ENCODE measurements at regions not wholly inside any gene's neighbourhood (a gene's known extent, or its start where the extent isn't known, plus 50 kb on each side); places are given as distances from the start of the nearest gene placed in this dataset.
"Not testable (repeated sequence)": the region's sequence is repeated elsewhere in the genome, so short reads cannot be mapped to it uniquely, and the experiment has no call there.

GRCh38 chr1:199079994-199080393 is 441.2 kb downstream of the PTPRC start:
- H3K9me3 ChIP-seq (ENCODE audit: control insufficient read depth in 2 of 2, low read length in 2 of 2): no peaks in the 10 kb centered on the region
- no peaks in the 10 kb centered on the region for H3K4me1 ChIP-seq (ENCODE audit: control insufficient read depth in 2 of 2, insufficient read depth in 2 of 2, low read length in 2 of 2)
- H3K36me3 ChIP-seq (ENCODE audit: control insufficient read depth in 2 of 2, insufficient read depth in 2 of 2, low read length in 2 of 2): no peaks in the 10 kb centered on the region
- no peak overlapping the region for H3K9ac ChIP-seq (ENCODE audit: low read depth in 1 of 2, low read length in 2 of 2)
- H3K4me3 ChIP-seq (ENCODE audit: low read length in 2 of 2): no peak overlapping the region
- H3K27me3 ChIP-seq (ENCODE audit: control insufficient read depth in 2 of 2, insufficient read depth in 2 of 2, low read length in 2 of 2): no peaks in the 10 kb centered on the region
- no peak overlapping the region for H3K27ac ChIP-seq (ENCODE audit: low read depth in 2 of 2, low read length in 2 of 2)

GRCh38 chr1:199081739-199082138 is 442.9 kb downstream of the PTPRC start:
- H3K36me3 ChIP-seq (ENCODE audit: control insufficient read depth in 2 of 2, insufficient read depth in 2 of 2, low read length in 2 of 2): no peaks in the 10 kb centered on the region
- H3K9me3 ChIP-seq (ENCODE audit: control insufficient read depth in 2 of 2, low read length in 2 of 2): no peaks in the 10 kb centered on the region
- no peak overlapping the region for H3K27ac ChIP-seq (ENCODE audit: low read depth in 2 of 2, low read length in 2 of 2)
- H3K4me1 ChIP-seq (ENCODE audit: control insufficient read depth in 2 of 2, insufficient read depth in 2 of 2, low read length in 2 of 2): no peaks in the 10 kb centered on the region
- no peaks in the 10 kb centered on the region for H3K27me3 ChIP-seq (ENCODE audit: control insufficient read depth in 2 of 2, insufficient read depth in 2 of 2, low read length in 2 of 2)
- no peak overlapping the region for H3K9ac ChIP-seq (ENCODE audit: low read depth in 1 of 2, low read length in 2 of 2)
- H3K4me3 ChIP-seq (ENCODE audit: low read length in 2 of 2): no peak overlapping the region

DNA sequence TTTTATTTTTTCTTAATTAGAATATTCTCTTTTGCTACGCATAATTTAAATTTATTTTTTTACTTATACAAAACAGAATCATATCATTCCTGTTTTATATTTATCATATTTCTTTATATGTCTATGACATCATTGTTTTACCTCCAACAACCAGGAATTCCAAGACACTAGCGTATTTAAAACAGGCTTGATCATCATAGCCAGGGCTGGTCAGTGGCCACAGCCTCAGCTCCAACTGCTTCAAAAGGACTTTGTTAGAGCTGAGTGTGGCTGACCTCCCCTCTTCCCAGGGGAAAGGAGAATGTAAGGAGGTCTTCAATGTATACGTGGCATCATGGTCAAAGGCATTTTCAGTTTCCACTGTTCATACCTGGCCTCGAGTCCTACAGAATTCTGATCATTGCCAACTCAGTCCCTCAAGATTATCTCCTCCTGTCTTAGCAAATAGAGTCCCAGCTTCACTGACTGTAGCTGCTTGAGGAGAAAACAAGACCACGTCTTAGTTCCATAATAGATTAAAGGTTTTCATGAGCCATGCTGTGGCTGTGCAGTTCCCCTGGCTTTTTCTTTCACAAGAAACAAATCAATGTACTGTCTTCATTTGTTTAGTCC is 444.0 kb downstream of the PTPRC start:
- H3K36me3 ChIP-seq (ENCODE audit: control insufficient read depth in 2 of 2, insufficient read depth in 2 of 2, low read length in 2 of 2): no peaks in the 10 kb centered on the region
- H3K4me1 ChIP-seq (ENCODE audit: control insufficient read depth in 2 of 2, insufficient read depth in 2 of 2, low read length in 2 of 2): no peaks in the 10 kb centered on the region
- no peak overlapping the region for H3K27ac ChIP-seq (ENCODE audit: low read depth in 2 of 2, low read length in 2 of 2)
- no peaks in the 10 kb centered on the region for H3K9me3 ChIP-seq (ENCODE audit: control insufficient read depth in 2 of 2, low read length in 2 of 2)
- H3K27me3 ChIP-seq (ENCODE audit: control insufficient read depth in 2 of 2, insufficient read depth in 2 of 2, low read length in 2 of 2): no peaks in the 10 kb centered on the region
- no peak overlapping the region for H3K4me3 ChIP-seq (ENCODE audit: low read length in 2 of 2)
- no peak overlapping the region for H3K9ac ChIP-seq (ENCODE audit: low read depth in 1 of 2, low read length in 2 of 2)

DNA sequence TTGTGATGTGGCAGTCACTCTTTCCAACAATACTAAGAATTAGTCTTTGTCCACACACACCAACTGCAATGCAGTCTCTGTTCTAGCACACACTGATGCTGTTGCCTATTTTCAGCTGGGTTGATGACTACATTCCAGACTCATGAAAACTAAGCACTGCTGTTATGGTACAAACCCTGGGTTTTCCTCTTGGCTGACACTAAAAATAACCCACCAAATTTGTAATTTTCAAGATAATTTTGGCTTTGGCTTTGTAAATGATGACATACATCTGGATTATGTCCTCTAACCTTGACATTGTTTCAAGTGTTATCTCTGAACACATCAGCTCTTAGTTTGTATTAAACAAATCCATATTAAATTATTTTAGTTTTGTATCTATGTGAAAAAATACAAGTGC is 444.8 kb downstream of the PTPRC start:
- no peaks in the 10 kb centered on the region for H3K4me1 ChIP-seq (ENCODE audit: control insufficient read depth in 2 of 2, insufficient read depth in 2 of 2, low read length in 2 of 2)
- no peaks in the 10 kb centered on the region for H3K36me3 ChIP-seq (ENCODE audit: control insufficient read depth in 2 of 2, insufficient read depth in 2 of 2, low read length in 2 of 2)
- H3K9ac ChIP-seq (ENCODE audit: low read depth in 1 of 2, low read length in 2 of 2): no peak overlapping the region
- H3K27me3 ChIP-seq (ENCODE audit: control insufficient read depth in 2 of 2, insufficient read depth in 2 of 2, low read length in 2 of 2): no peaks in the 10 kb centered on the region
- H3K9me3 ChIP-seq (ENCODE audit: control insufficient read depth in 2 of 2, low read length in 2 of 2): no peaks in the 10 kb centered on the region
- no peak overlapping the region for H3K27ac ChIP-seq (ENCODE audit: low read depth in 2 of 2, low read length in 2 of 2)
- no peak overlapping the region for H3K4me3 ChIP-seq (ENCODE audit: low read length in 2 of 2)

GRCh38 chr1:199084293-199084692 is 445.5 kb downstream of the PTPRC start:
- Histone ChIP-seq H3K27me3 (ENCODE audit: control insufficient read depth in 2 of 2, insufficient read depth in 2 of 2, low read length in 2 of 2) (no peaks in the 10 kb centered on the region), H3K4me1 (ENCODE audit: control insufficient read depth in 2 of 2, insufficient read depth in 2 of 2, low read length in 2 of 2) (no peaks in the 10 kb centered on the region), H3K9ac (ENCODE audit: low read depth in 1 of 2, low read length in 2 of 2) (no peak overlapping the region), H3K36me3 (ENCODE audit: control insufficient read depth in 2 of 2, insufficient read depth in 2 of 2, low read length in 2 of 2) (no peaks in the 10 kb centered on the region), H3K9me3 (ENCODE audit: control insufficient read depth in 2 of 2, low read length in 2 of 2) (no peaks in the 10 kb centered on the region), H3K4me3 (ENCODE audit: low read length in 2 of 2) (no peak overlapping the region), H3K27ac (ENCODE audit: low read depth in 2 of 2, low read length in 2 of 2) (no peak overlapping the region)

- Histone ChIP-seq H3K9me3 (ENCODE audit: control insufficient read depth in 2 of 2, low read length in 2 of 2) (no peaks in the 10 kb centered on the region), H3K4me3 (ENCODE audit: low read length in 2 of 2) (no peak overlapping the region), H3K36me3 (ENCODE audit: control insufficient read depth in 2 of 2, insufficient read depth in 2 of 2, low read length in 2 of 2) (no peaks in the 10 kb centered on the region), H3K9ac (ENCODE audit: low read depth in 1 of 2, low read length in 2 of 2) (no peak overlapping the region), H3K27ac (ENCODE audit: low read depth in 2 of 2, low read length in 2 of 2) (no peak overlapping the region), H3K4me1 (ENCODE audit: control insufficient read depth in 2 of 2, insufficient read depth in 2 of 2, low read length in 2 of 2) (no peaks in the 10 kb centered on the region), H3K27me3 (ENCODE audit: control insufficient read depth in 2 of 2, insufficient read depth in 2 of 2, low read length in 2 of 2) (no peaks in the 10 kb centered on the region)
Measured at GRCh38 chr1:199085903-199086302, 447.1 kb downstream of the PTPRC start.

DNA sequence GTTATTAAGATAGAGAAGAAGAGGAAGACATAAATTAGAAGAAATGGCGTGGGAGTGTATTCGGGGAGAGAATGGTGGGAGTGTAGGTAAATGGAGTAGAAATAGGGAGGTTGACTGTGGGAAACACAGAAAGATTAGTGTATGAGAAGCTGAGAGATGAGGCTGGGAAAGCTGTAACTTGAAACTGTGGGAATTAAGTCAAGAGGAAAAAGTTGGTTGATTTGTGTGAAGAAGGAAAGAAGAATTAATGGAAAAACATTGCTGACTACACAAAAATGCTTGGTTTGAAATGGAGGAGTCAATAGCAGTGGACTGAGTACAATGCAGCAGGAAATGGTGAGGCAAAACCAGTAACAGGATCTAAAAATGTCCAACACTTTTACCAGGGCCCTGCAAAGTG is 448.3 kb downstream of the PTPRC start:
- H3K36me3 ChIP-seq (ENCODE audit: control insufficient read depth in 2 of 2, insufficient read depth in 2 of 2, low read length in 2 of 2): no peaks in the 10 kb centered on the region
- no peak overlapping the region for H3K27ac ChIP-seq (ENCODE audit: low read depth in 2 of 2, low read length in 2 of 2)
- H3K27me3 ChIP-seq (ENCODE audit: control insufficient read depth in 2 of 2, insufficient read depth in 2 of 2, low read length in 2 of 2): no peaks in the 10 kb centered on the region
- H3K9me3 ChIP-seq (ENCODE audit: control insufficient read depth in 2 of 2, low read length in 2 of 2): no peaks in the 10 kb centered on the region
- no peak overlapping the region for H3K9ac ChIP-seq (ENCODE audit: low read depth in 1 of 2, low read length in 2 of 2)
- H3K4me3 ChIP-seq (ENCODE audit: low read length in 2 of 2): no peak overlapping the region
- H3K4me1 ChIP-seq (ENCODE audit: control insufficient read depth in 2 of 2, insufficient read depth in 2 of 2, low read length in 2 of 2): no peaks in the 10 kb centered on the region

DNA sequence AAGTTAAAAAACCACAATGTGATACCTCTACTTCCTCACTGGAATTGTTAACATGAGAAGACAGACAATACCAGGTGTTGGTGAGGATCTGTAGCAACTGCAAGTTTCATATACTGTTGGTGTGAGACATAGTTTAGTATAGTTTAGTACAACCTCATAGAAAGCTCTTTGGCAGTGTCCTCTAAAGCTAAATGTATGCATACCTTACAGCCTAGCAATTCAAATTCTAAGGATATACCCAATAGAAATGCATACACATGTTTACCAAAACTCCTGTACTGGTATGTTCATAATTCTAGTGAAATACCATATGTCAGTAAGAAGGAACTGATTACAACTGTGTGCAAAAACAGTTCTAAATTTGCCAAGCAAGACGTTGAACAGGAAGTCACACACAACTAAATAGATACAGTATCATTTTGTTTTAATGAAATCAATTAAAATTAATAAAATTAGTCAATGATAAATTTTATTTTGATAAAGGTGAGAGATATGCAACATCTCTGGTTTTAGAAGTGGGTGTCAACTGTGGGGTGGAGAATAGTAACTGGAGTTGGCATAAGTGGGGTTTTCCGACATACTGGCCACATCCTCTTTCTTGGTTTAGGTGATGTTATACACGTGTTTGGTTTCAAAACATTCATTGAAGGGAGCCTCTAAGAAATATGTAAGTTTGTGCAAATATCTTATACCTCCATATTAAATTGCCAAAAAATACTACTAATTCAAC is 450.7 kb downstream of the PTPRC start:
- Histone ChIP-seq H3K4me1 (ENCODE audit: control insufficient read depth in 2 of 2, insufficient read depth in 2 of 2, low read length in 2 of 2) (no peaks in the 10 kb centered on the region), H3K36me3 (ENCODE audit: control insufficient read depth in 2 of 2, insufficient read depth in 2 of 2, low read length in 2 of 2) (no peaks in the 10 kb centered on the region), H3K9ac (ENCODE audit: low read depth in 1 of 2, low read length in 2 of 2) (no peak overlapping the region), H3K27me3 (ENCODE audit: control insufficient read depth in 2 of 2, insufficient read depth in 2 of 2, low read length in 2 of 2) (no peaks in the 10 kb centered on the region), H3K4me3 (ENCODE audit: low read length in 2 of 2) (no peak overlapping the region), H3K27ac (ENCODE audit: low read depth in 2 of 2, low read length in 2 of 2) (no peak overlapping the region), H3K9me3 (ENCODE audit: control insufficient read depth in 2 of 2, low read length in 2 of 2) (no peaks in the 10 kb centered on the region)

- H3K27me3 ChIP-seq (ENCODE audit: control insufficient read depth in 2 of 2, insufficient read depth in 2 of 2, low read length in 2 of 2); H3K9me3 ChIP-seq (ENCODE audit: control insufficient read depth in 2 of 2, low read length in 2 of 2); H3K4me3 ChIP-seq (ENCODE audit: low read length in 2 of 2); H3K27ac ChIP-seq (ENCODE audit: low read depth in 2 of 2, low read length in 2 of 2); H3K4me1 ChIP-seq (ENCODE audit: control insufficient read depth in 2 of 2, insufficient read depth in 2 of 2, low read length in 2 of 2); H3K36me3 ChIP-seq (ENCODE audit: control insufficient read depth in 2 of 2, insufficient read depth in 2 of 2, low read length in 2 of 2); H3K9ac ChIP-seq (ENCODE audit: low read depth in 1 of 2, low read length in 2 of 2): not testable (repeated sequence)
Measured at GRCh38 chr1:199095628-199096027, 456.8 kb downstream of the PTPRC start.

DNA sequence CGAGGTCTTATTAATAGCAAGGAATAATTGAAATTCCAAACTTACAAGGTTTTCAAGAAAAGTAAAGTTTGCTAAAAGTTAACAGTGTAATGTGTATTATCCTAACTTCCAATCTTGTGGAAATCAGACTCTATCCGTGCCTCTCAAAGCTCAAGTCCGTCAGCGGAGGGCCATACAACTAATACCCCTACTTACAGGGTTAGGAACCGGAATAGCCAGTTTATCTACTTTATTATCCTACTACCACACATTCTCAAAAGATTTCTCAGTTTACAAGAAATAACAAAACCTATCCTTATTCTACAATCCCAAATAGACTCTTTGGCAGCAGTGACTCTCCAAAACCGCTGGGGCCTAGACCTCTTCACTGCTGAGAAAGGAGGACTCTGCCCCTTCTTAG is 457.8 kb downstream of the PTPRC start:
- H3K9ac ChIP-seq (ENCODE audit: low read depth in 1 of 2, low read length in 2 of 2): no peak overlapping the region
- H3K27ac ChIP-seq (ENCODE audit: low read depth in 2 of 2, low read length in 2 of 2): no peak overlapping the region
- H3K9me3 ChIP-seq (ENCODE audit: control insufficient read depth in 2 of 2, low read length in 2 of 2): no peaks in the 10 kb centered on the region

More for the DNA sequence above, 457.8 kb downstream of the PTPRC start:
- Histone ChIP-seq H3K4me1 (ENCODE audit: control insufficient read depth in 2 of 2, insufficient read depth in 2 of 2, low read length in 2 of 2) (no peaks in the 10 kb centered on the region), H3K27me3 (ENCODE audit: control insufficient read depth in 2 of 2, insufficient read depth in 2 of 2, low read length in 2 of 2) (no peaks in the 10 kb centered on the region), H3K36me3 (ENCODE audit: control insufficient read depth in 2 of 2, insufficient read depth in 2 of 2, low read length in 2 of 2) (no peaks in the 10 kb centered on the region), H3K4me3 (ENCODE audit: low read length in 2 of 2) (no peak overlapping the region)

All from mucosa of rectum (tissue), 2 donors.